ENCODE measurements at regions not wholly inside any gene's neighbourhood (a gene's known extent, or its start where the extent isn't known, plus 50 kb on each side); places are given as distances from the start of the nearest gene placed in this dataset.
A peak's percentile ranks its signal among the peaks of the same experiment; 100 is the strongest.

- H3K27ac ChIP-seq: no peak overlapping the region
- ATAC-seq (no peak), DNase-seq (no peak)
- peaks cover 0 to 25% (median 10%) of the 10 kb centered on the region in 9 donors for H3K4me1 ChIP-seq
- no peak for TF ChIP-seq CTCF (IDR thresholded peaks at IDR 0.05)
- no peaks in the 10 kb centered on the region for H3K36me3 ChIP-seq
- H3K9me3 ChIP-seq: no peaks in the 10 kb centered on the region
- WGBS, 2 donors: 39 to 48% methylated on average over 5 of the region's 5 CpGs
- H3K27me3 ChIP-seq: no peaks in the 10 kb centered on the region
- intact Hi-C loops (cut with DNase I): no loop called here
- H3K4me3 ChIP-seq: no peak overlapping the region
These were observed 433.2 kb downstream of the TNS3 start for GRCh38 chr7:47148536-47149207.

GRCh38 chr7:47147213-47147631 lies 434.7 kb downstream of the TNS3 start:
- intact Hi-C loops (cut with DNase I): no loop called here
- ATAC-seq: peak in 1 of 8 donors; percentile 48
- Histone ChIP-seq H3K36me3 (no peaks in the 10 kb centered on the region), H3K27me3 (no peaks in the 10 kb centered on the region), H3K27ac (no peak overlapping the region), H3K4me1 (peaks cover 0 to 16% (median 0%) of the 10 kb centered on the region in 9 donors), H3K9me3 (no peaks in the 10 kb centered on the region), H3K4me3 (no peak overlapping the region)
- no peak for DNase-seq
- WGBS, 2 donors: 69 to 79% methylated on average over 3 of the region's 3 CpGs
- no peak for TF ChIP-seq CTCF (IDR thresholded peaks at IDR 0.05)

GRCh38 chr7:47145982-47146381 lies 435.9 kb downstream of the TNS3 start:
- Histone ChIP-seq H3K4me1 (peaks cover 0 to 16% (median 0%) of the 10 kb centered on the region in 9 donors), H3K9me3 (no peaks in the 10 kb centered on the region), H3K36me3 (no peaks in the 10 kb centered on the region), H3K27ac (no peak overlapping the region), H3K4me3 (no peak overlapping the region), H3K27me3 (no peaks in the 10 kb centered on the region)
- no peak for TF ChIP-seq CTCF (IDR thresholded peaks at IDR 0.05)
- 31 to 79% methylated on average over 1 of the region's 1 CpG for WGBS, 2 donors
- ATAC-seq (peak in 2 of 8 donors; percentile 39 to 42), DNase-seq (no peak)
- intact Hi-C loops (cut with DNase I): no loop called here

GRCh38 chr7:47145186-47145725 lies 436.7 kb downstream of the TNS3 start:
- ATAC-seq (no peak), DNase-seq (no peak)
- TF ChIP-seq CTCF (IDR thresholded peaks at IDR 0.05): no peak
- intact Hi-C loops (cut with DNase I): no loop called here
- H3K4me3 ChIP-seq: no peak overlapping the region
- no peaks in the 10 kb centered on the region for H3K9me3 ChIP-seq
- H3K4me1 ChIP-seq: peaks cover 0 to 16% (median 0%) of the 10 kb centered on the region in 9 donors
- WGBS, 2 donors: 60 to 73% methylated on average over 1 of the region's 1 CpG
- no peaks in the 10 kb centered on the region for H3K27me3 ChIP-seq
- no peaks in the 10 kb centered on the region for H3K36me3 ChIP-seq
- no peak overlapping the region for H3K27ac ChIP-seq
